ENCODE measurements at regions not wholly inside any gene's neighbourhood (a gene's known extent, or its start where the extent isn't known, plus 50 kb on each side); places are given as distances from the start of the nearest gene placed in this dataset.

GRCh38 chr4:165656829-165657490, 216.1 kb upstream of the TLL1 start:
- no peak overlapping the region for H3K4me3 ChIP-seq (ENCODE audit: control insufficient read depth in 1 of 2, extremely low read depth in 1 of 2, low read length in 1 of 2)
- H3K27me3 ChIP-seq (replicated peaks in 1 of 2; ENCODE audit: control insufficient read depth in 2 of 2, extremely low read depth in 1 of 2, insufficient read depth in 2 of 2, low read length in 1 of 2): no peaks in the 10 kb centered on the region
- Mint-ChIP-seq H3K4me3 (no peak overlapping the region), H3K9me3 (peaks cover 0 to 5% (median 0%) of the 10 kb centered on the region in 3 donors), H3K36me3 (no peaks in the 10 kb centered on the region), H3K27ac (no peak overlapping the region), H3K4me1 (no peaks in the 10 kb centered on the region), H3K27me3 (no peaks in the 10 kb centered on the region)
- no peaks in the 10 kb centered on the region for H3K36me3 ChIP-seq (ENCODE audit: control insufficient read depth in 2 of 2, extremely low read depth in 1 of 2, insufficient read depth in 1 of 2, low read length in 1 of 2)
- ChIA-PET CTCF (no interaction called here), POLR2A (no interaction called here)
- H3K9me3 ChIP-seq: no peaks in the 10 kb centered on the region
- H3K27ac ChIP-seq (ENCODE audit: low read length): no peak overlapping the region
- DNase-seq (no peak), ATAC-seq (replicated peaks in 1 of 4) (no peak)
- 79% methylated on average over 2 of the region's 4 CpGs for WGBS (ENCODE audit: insufficient coverage)
- no peaks in the 10 kb centered on the region for H3K4me1 ChIP-seq (ENCODE audit: control insufficient read depth in 1 of 2, extremely low read depth in 1 of 2, insufficient read depth in 2 of 2, low read length in 2 of 2)

GRCh38 chr4:165662341-165662740, 210.7 kb upstream of the TLL1 start:
- ATAC-seq (replicated peaks in 1 of 4): no peak
- no peaks in the 10 kb centered on the region for H3K36me3 ChIP-seq (ENCODE audit: control insufficient read depth in 2 of 2, extremely low read depth in 1 of 2, insufficient read depth in 1 of 2, low read length in 1 of 2)
- Mint-ChIP-seq H3K4me1 (no peaks in the 10 kb centered on the region), H3K27ac (no peak overlapping the region), H3K36me3 (no peaks in the 10 kb centered on the region), H3K27me3 (no peaks in the 10 kb centered on the region), H3K4me3 (no peak overlapping the region), H3K9me3 (no peaks in the 10 kb centered on the region)
- no peaks in the 10 kb centered on the region for H3K27me3 ChIP-seq (replicated peaks in 1 of 2; ENCODE audit: control insufficient read depth in 2 of 2, extremely low read depth in 1 of 2, insufficient read depth in 2 of 2, low read length in 1 of 2)
- no peak for DNase-seq
- no peak overlapping the region for H3K4me3 ChIP-seq (ENCODE audit: control insufficient read depth in 1 of 2, extremely low read depth in 1 of 2, low read length in 1 of 2)
- no peaks in the 10 kb centered on the region for H3K9me3 ChIP-seq
- no peaks in the 10 kb centered on the region for H3K4me1 ChIP-seq (ENCODE audit: control insufficient read depth in 1 of 2, extremely low read depth in 1 of 2, insufficient read depth in 2 of 2, low read length in 2 of 2)
- CTCF ChIA-PET: no interaction called here
- POLR2A ChIA-PET: no interaction called here
- no peak overlapping the region for H3K27ac ChIP-seq (ENCODE audit: low read length)
- WGBS (ENCODE audit: insufficient coverage): 80% methylated on average over 1 of the region's 2 CpGs

GRCh38 chr4:165663411-165663810, 209.6 kb upstream of the TLL1 start:
- H3K36me3 Mint-ChIP-seq: no peaks in the 10 kb centered on the region
- H3K27ac Mint-ChIP-seq: no peak overlapping the region
- H3K27ac ChIP-seq (ENCODE audit: low read length): no peak overlapping the region
- ATAC-seq (replicated peaks in 1 of 4) (no peak), DNase-seq (no peak)
- ChIA-PET CTCF (no interaction called here), POLR2A (no interaction called here)
- H3K4me3 ChIP-seq (ENCODE audit: control insufficient read depth in 1 of 2, extremely low read depth in 1 of 2, low read length in 1 of 2): no peak overlapping the region
- H3K9me3 Mint-ChIP-seq: no peaks in the 10 kb centered on the region
- no peak overlapping the region for H3K4me3 Mint-ChIP-seq
- no peaks in the 10 kb centered on the region for H3K27me3 ChIP-seq (replicated peaks in 1 of 2; ENCODE audit: control insufficient read depth in 2 of 2, extremely low read depth in 1 of 2, insufficient read depth in 2 of 2, low read length in 1 of 2)
- no peaks in the 10 kb centered on the region for H3K9me3 ChIP-seq
- H3K27me3 Mint-ChIP-seq: no peaks in the 10 kb centered on the region
- H3K4me1 Mint-ChIP-seq: no peaks in the 10 kb centered on the region
- no peaks in the 10 kb centered on the region for H3K36me3 ChIP-seq (ENCODE audit: control insufficient read depth in 2 of 2, extremely low read depth in 1 of 2, insufficient read depth in 1 of 2, low read length in 1 of 2)
- no peaks in the 10 kb centered on the region for H3K4me1 ChIP-seq (ENCODE audit: control insufficient read depth in 1 of 2, extremely low read depth in 1 of 2, insufficient read depth in 2 of 2, low read length in 2 of 2)

- Histone ChIP-seq H3K4me1 (ENCODE audit: control insufficient read depth in 1 of 2, extremely low read depth in 1 of 2, insufficient read depth in 2 of 2, low read length in 2 of 2) (no peaks in the 10 kb centered on the region), H3K27ac (ENCODE audit: low read length) (no peak overlapping the region), H3K4me3 (ENCODE audit: control insufficient read depth in 1 of 2, extremely low read depth in 1 of 2, low read length in 1 of 2) (no peak overlapping the region), H3K27me3 (replicated peaks in 1 of 2; ENCODE audit: control insufficient read depth in 2 of 2, extremely low read depth in 1 of 2, insufficient read depth in 2 of 2, low read length in 1 of 2) (no peaks in the 10 kb centered on the region), H3K9me3 (no peaks in the 10 kb centered on the region), H3K36me3 (ENCODE audit: control insufficient read depth in 2 of 2, extremely low read depth in 1 of 2, insufficient read depth in 1 of 2, low read length in 1 of 2) (no peaks in the 10 kb centered on the region)
- DNase-seq (no peak), ATAC-seq (replicated peaks in 1 of 4) (no peak)
- H3K27me3 Mint-ChIP-seq: peaks cover 0 to 3% of the 10 kb centered on the region in 2 donors
- WGBS (ENCODE audit: insufficient coverage): 100% methylated on average over 1 of the region's 5 CpGs
- CTCF ChIA-PET: no interaction called here
- no peaks in the 10 kb centered on the region for H3K36me3 Mint-ChIP-seq
- POLR2A ChIA-PET: no interaction called here
- H3K9me3 Mint-ChIP-seq: no peaks in the 10 kb centered on the region
- H3K4me1 Mint-ChIP-seq: no peaks in the 10 kb centered on the region
- no peak overlapping the region for H3K4me3 Mint-ChIP-seq
- H3K27ac Mint-ChIP-seq: no peak overlapping the region
These were observed 206.2 kb upstream of the TLL1 start for GRCh38 chr4:165666836-165667235.

- POLR2A ChIA-PET: no interaction called here
- Histone ChIP-seq H3K27ac (ENCODE audit: low read length) (no peak overlapping the region), H3K27me3 (replicated peaks in 1 of 2; ENCODE audit: control insufficient read depth in 2 of 2, extremely low read depth in 1 of 2, insufficient read depth in 2 of 2, low read length in 1 of 2) (no peaks in the 10 kb centered on the region), H3K4me1 (ENCODE audit: control insufficient read depth in 1 of 2, extremely low read depth in 1 of 2, insufficient read depth in 2 of 2, low read length in 2 of 2) (no peaks in the 10 kb centered on the region), H3K9me3 (no peaks in the 10 kb centered on the region), H3K36me3 (ENCODE audit: control insufficient read depth in 2 of 2, extremely low read depth in 1 of 2, insufficient read depth in 1 of 2, low read length in 1 of 2) (no peaks in the 10 kb centered on the region), H3K4me3 (ENCODE audit: control insufficient read depth in 1 of 2, extremely low read depth in 1 of 2, low read length in 1 of 2) (no peak overlapping the region)
- ATAC-seq (replicated peaks in 1 of 4) (no peak), DNase-seq (no peak)
- no CpG with 5 or more reads among the region's 1 CpG for WGBS (ENCODE audit: insufficient coverage)
- Mint-ChIP-seq H3K9me3 (no peaks in the 10 kb centered on the region), H3K27me3 (peaks cover 0 to 3% of the 10 kb centered on the region in 2 donors), H3K4me3 (no peak overlapping the region), H3K4me1 (no peaks in the 10 kb centered on the region), H3K27ac (no peak overlapping the region), H3K36me3 (no peaks in the 10 kb centered on the region)
- CTCF ChIA-PET: no interaction called here
These were observed 205.1 kb upstream of the TLL1 start for GRCh38 chr4:165667969-165668368.

GRCh38 chr4:165668694-165669093, 204.3 kb upstream of the TLL1 start:
- Histone ChIP-seq H3K4me1 (ENCODE audit: control insufficient read depth in 1 of 2, extremely low read depth in 1 of 2, insufficient read depth in 2 of 2, low read length in 2 of 2) (no peaks in the 10 kb centered on the region), H3K9me3 (no peaks in the 10 kb centered on the region), H3K27ac (ENCODE audit: low read length) (no peak overlapping the region), H3K27me3 (replicated peaks in 1 of 2; ENCODE audit: control insufficient read depth in 2 of 2, extremely low read depth in 1 of 2, insufficient read depth in 2 of 2, low read length in 1 of 2) (no peaks in the 10 kb centered on the region), H3K36me3 (ENCODE audit: control insufficient read depth in 2 of 2, extremely low read depth in 1 of 2, insufficient read depth in 1 of 2, low read length in 1 of 2) (no peaks in the 10 kb centered on the region), H3K4me3 (ENCODE audit: control insufficient read depth in 1 of 2, extremely low read depth in 1 of 2, low read length in 1 of 2) (no peak overlapping the region)
- no peaks in the 10 kb centered on the region for H3K9me3 Mint-ChIP-seq
- no peaks in the 10 kb centered on the region for H3K36me3 Mint-ChIP-seq
- ATAC-seq (replicated peaks in 1 of 4) (no peak), DNase-seq (no peak)
- no peaks in the 10 kb centered on the region for H3K4me1 Mint-ChIP-seq
- no peak overlapping the region for H3K27ac Mint-ChIP-seq
- ChIA-PET POLR2A (no interaction called here), CTCF (no interaction called here)
- H3K27me3 Mint-ChIP-seq: peaks cover 0 to 3% of the 10 kb centered on the region in 2 donors
- no peak overlapping the region for H3K4me3 Mint-ChIP-seq
- 75% methylated on average over 2 of the region's 2 CpGs for WGBS (ENCODE audit: insufficient coverage)

- no peaks in the 10 kb centered on the region for H3K4me1 Mint-ChIP-seq
- Histone ChIP-seq H3K36me3 (ENCODE audit: control insufficient read depth in 2 of 2, extremely low read depth in 1 of 2, insufficient read depth in 1 of 2, low read length in 1 of 2) (no peaks in the 10 kb centered on the region), H3K4me1 (ENCODE audit: control insufficient read depth in 1 of 2, extremely low read depth in 1 of 2, insufficient read depth in 2 of 2, low read length in 2 of 2) (no peaks in the 10 kb centered on the region), H3K4me3 (ENCODE audit: control insufficient read depth in 1 of 2, extremely low read depth in 1 of 2, low read length in 1 of 2) (no peak overlapping the region), H3K27ac (ENCODE audit: low read length) (no peak overlapping the region), H3K9me3 (no peaks in the 10 kb centered on the region), H3K27me3 (replicated peaks in 1 of 2; ENCODE audit: control insufficient read depth in 2 of 2, extremely low read depth in 1 of 2, insufficient read depth in 2 of 2, low read length in 1 of 2) (no peaks in the 10 kb centered on the region)
- H3K36me3 Mint-ChIP-seq: no peaks in the 10 kb centered on the region
- no peak overlapping the region for H3K4me3 Mint-ChIP-seq
- no peaks in the 10 kb centered on the region for H3K9me3 Mint-ChIP-seq
- 50% methylated on average over 3 of the region's 8 CpGs for WGBS (ENCODE audit: insufficient coverage)
- H3K27ac Mint-ChIP-seq: no peak overlapping the region
- DNase-seq (no peak), ATAC-seq (replicated peaks in 1 of 4) (no peak)
- ChIA-PET CTCF (no interaction called here), POLR2A (no interaction called here)
- no peaks in the 10 kb centered on the region for H3K27me3 Mint-ChIP-seq
These were observed 196.0 kb upstream of the TLL1 start for GRCh38 chr4:165677081-165677480.

All from T-cell (primary cell).